Thyroid gland (tissue), 4 donors: ENCODE measurements at regions not wholly inside any gene's neighbourhood (a gene's known extent, or its start where the extent isn't known, plus 50 kb on each side); places are given as distances from the start of the nearest gene placed in this dataset.

Source experiments
- POLR2A ChIP-seq, 2 donors: fragments of 450-650 bp; IDR thresholded peaks; one replicate each; pipeline ENCODE4 v1.6.1; 2017; ENCODE audit warnings: antibody characterized with exemption in 2 of 2, mild to moderate bottlenecking in 2 of 2, moderate library complexity in 1 of 2
- TF ChIP-seq, protein P1 (sequence below), 6 experiments: fragments of 200-600 bp in 3 of 6; fragments of 450-650 bp in 3 of 6; sonication (generic) in 3 of 6; IDR thresholded peaks; one replicate each; pipeline ENCODE4 v1.5.1; 2016 to 2019; ENCODE audit warnings: antibody characterized with exemption in 6 of 6, mild to moderate bottlenecking in 2 of 6, inconsistent platforms in 1 of 6, moderate library complexity in 1 of 6

DNA sequence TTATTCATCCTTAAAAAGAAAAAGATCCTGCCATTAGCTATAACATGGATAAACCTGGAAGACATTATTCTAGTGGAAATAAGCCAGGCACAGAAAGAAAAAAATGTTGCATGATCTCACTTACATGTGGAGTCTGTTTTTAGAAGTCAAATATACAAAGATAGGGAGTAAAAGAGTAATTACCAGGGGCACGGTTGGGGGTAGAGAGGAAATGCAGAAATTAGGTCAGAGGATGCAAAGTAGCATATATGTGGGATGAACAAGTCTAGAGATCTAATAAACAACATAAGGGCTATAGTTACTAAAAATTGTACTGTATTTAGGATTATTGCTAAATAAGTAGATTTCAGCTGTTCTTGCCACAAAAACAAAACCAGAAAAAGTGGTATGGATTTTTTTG is 61.4 kb upstream of the CD53 start:
- TF ChIP-seq, protein P1, sequence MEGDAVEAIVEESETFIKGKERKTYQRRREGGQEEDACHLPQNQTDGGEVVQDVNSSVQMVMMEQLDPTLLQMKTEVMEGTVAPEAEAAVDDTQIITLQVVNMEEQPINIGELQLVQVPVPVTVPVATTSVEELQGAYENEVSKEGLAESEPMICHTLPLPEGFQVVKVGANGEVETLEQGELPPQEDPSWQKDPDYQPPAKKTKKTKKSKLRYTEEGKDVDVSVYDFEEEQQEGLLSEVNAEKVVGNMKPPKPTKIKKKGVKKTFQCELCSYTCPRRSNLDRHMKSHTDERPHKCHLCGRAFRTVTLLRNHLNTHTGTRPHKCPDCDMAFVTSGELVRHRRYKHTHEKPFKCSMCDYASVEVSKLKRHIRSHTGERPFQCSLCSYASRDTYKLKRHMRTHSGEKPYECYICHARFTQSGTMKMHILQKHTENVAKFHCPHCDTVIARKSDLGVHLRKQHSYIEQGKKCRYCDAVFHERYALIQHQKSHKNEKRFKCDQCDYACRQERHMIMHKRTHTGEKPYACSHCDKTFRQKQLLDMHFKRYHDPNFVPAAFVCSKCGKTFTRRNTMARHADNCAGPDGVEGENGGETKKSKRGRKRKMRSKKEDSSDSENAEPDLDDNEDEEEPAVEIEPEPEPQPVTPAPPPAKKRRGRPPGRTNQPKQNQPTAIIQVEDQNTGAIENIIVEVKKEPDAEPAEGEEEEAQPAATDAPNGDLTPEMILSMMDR (IDR thresholded peaks at IDR 0.05): no peak
- no peak for TF ChIP-seq POLR2A (IDR thresholded peaks at IDR 0.05)
